H9 (cell line): ENCODE measurements at regions not wholly inside any gene's neighbourhood (a gene's known extent, or its start where the extent isn't known, plus 50 kb on each side); places are given as distances from the start of the nearest gene placed in this dataset.

Experiments used
- DNase-seq: peaks from one replicate; pipeline ENCODE4 v3.0.0-alpha.2; 2017
- H2AFZ ChIP-seq: one replicate; pipeline ENCODE4 v1.6.1; 2013; ENCODE audit warnings: mild to moderate bottlenecking, low read length, control low read depth, moderate library complexity
- H2AK5ac ChIP-seq: 2 replicates; pipeline ENCODE4 v1.6.1; 2013; ENCODE audit warnings: low read length, control low read depth, mixed read lengths; ENCODE audit not compliant: insufficient read length
- H2BK120ac ChIP-seq: one replicate; pipeline ENCODE4 v1.6.1; 2013; ENCODE audit warnings: low read depth, mild to moderate bottlenecking, low read length, control low read depth, inconsistent platforms; ENCODE audit not compliant: poor library complexity, severe bottlenecking
- H2BK12ac ChIP-seq: 2 replicates; pipeline ENCODE4 v1.6.1; 2013; ENCODE audit warnings: low read length, control low read depth, mixed read lengths, low read depth; ENCODE audit not compliant: insufficient read length
- H2BK15ac ChIP-seq: 2 replicates; pipeline ENCODE4 v1.6.1; 2013; ENCODE audit warnings: low read depth, low read length, control low read depth
- H2BK20ac ChIP-seq: one replicate; pipeline ENCODE4 v1.6.1; 2013; ENCODE audit warnings: low read depth, mild to moderate bottlenecking, low read length, control low read depth, inconsistent platforms; ENCODE audit not compliant: poor library complexity, severe bottlenecking
- H2BK5ac ChIP-seq: 2 replicates; pipeline ENCODE4 v1.6.1; 2013; ENCODE audit warnings: low read length, control low read depth, mixed read lengths; ENCODE audit not compliant: insufficient read length
- H3K14ac ChIP-seq: 2 replicates; pipeline ENCODE4 v1.6.1; 2013; ENCODE audit warnings: low read length, control low read depth; ENCODE audit not compliant: insufficient read depth
- H3K18ac ChIP-seq: 2 replicates; pipeline ENCODE4 v1.6.1; 2013; ENCODE audit warnings: low read depth, mild to moderate bottlenecking, mixed read lengths, low read length, control low read depth; ENCODE audit not compliant: insufficient read length
- H3K23ac ChIP-seq: 2 replicates; pipeline ENCODE4 v1.6.1; 2013; ENCODE audit warnings: low read length, control low read depth, mixed read lengths, low read depth; ENCODE audit not compliant: insufficient read length
- H3K23me2 ChIP-seq: 2 replicates; pipeline ENCODE4 v1.6.1; 2013; ENCODE audit warnings: low read depth, mild to moderate bottlenecking, mixed read lengths, low read length, control low read depth; ENCODE audit not compliant: insufficient read length, poor library complexity, severe bottlenecking
- H3K27ac ChIP-seq: 2 replicates; pipeline ENCODE4 v1.5.1; 2013; ENCODE audit warnings: low read length, control low read depth, mixed read lengths, low read depth; ENCODE audit not compliant: insufficient read length
- H3K27me3 ChIP-seq: 2 replicates; pipeline ENCODE4 v1.6.1; 2013; ENCODE audit warnings: low read length, control low read depth, inconsistent platforms; ENCODE audit not compliant: insufficient read depth
- H3K4ac ChIP-seq: 2 replicates; pipeline ENCODE4 v1.6.1; 2013; ENCODE audit warnings: low read depth, mild to moderate bottlenecking, control low read depth, inconsistent platforms, low read length, moderate library complexity
- H3K4me1 ChIP-seq: 2 replicates; pipeline ENCODE4 v1.6.1; 2013; ENCODE audit warnings: low read length, control low read depth, inconsistent platforms; ENCODE audit not compliant: insufficient read depth
- H3K4me2 ChIP-seq: 2 replicates; pipeline ENCODE4 v1.6.1; 2013; ENCODE audit warnings: low read length, control low read depth, mixed read lengths; ENCODE audit not compliant: insufficient read length, insufficient read depth
- H3K56ac ChIP-seq: 2 replicates; pipeline ENCODE4 v1.6.1; 2013; ENCODE audit warnings: low read depth, mild to moderate bottlenecking, mixed read lengths, low read length, control low read depth; ENCODE audit not compliant: insufficient read length
- H3K79me1 ChIP-seq: 2 replicates; pipeline ENCODE4 v1.6.1; 2013; ENCODE audit warnings: low read depth, mild to moderate bottlenecking, moderate library complexity, low read length, control low read depth, inconsistent platforms; ENCODE audit not compliant: insufficient read depth, poor library complexity, severe bottlenecking
- H3K79me2 ChIP-seq: 2 replicates; pipeline ENCODE4 v1.6.1; 2013; ENCODE audit warnings: low read length, control low read depth, inconsistent platforms; ENCODE audit not compliant: insufficient read depth
- H3K9ac ChIP-seq: 2 replicates; pipeline ENCODE4 v1.6.1; 2013; ENCODE audit warnings: low read length, control low read depth, mixed read lengths; ENCODE audit not compliant: insufficient read length; ENCODE audit errors: extremely low read depth
- H3K9me3 ChIP-seq: one replicate; pipeline ENCODE4 v1.6.1; 2013; ENCODE audit warnings: low read depth, low read length, inconsistent platforms; ENCODE audit not compliant: control insufficient read depth
- H3T11ph ChIP-seq: one replicate; pipeline ENCODE4 v1.6.1; 2013; ENCODE audit warnings: mild to moderate bottlenecking, low read length, control low read depth, inconsistent platforms
- H4K20me1 ChIP-seq: one replicate; pipeline ENCODE4 v1.6.1; 2013; ENCODE audit not compliant: control insufficient read depth, insufficient read length, insufficient read depth
- H4K5ac ChIP-seq: 2 replicates; pipeline ENCODE4 v1.6.1; 2013; ENCODE audit warnings: low read depth, mild to moderate bottlenecking, mixed read lengths, low read length, control low read depth; ENCODE audit not compliant: insufficient read length
- H4K8ac ChIP-seq: replicated peaks from 2 replicates; pipeline ENCODE4 v1.6.1; 2013; ENCODE audit warnings: low read length, control low read depth, mixed read lengths, low read depth; ENCODE audit not compliant: insufficient read length
- H4K91ac ChIP-seq: 2 replicates; pipeline ENCODE4 v1.6.1; 2013; ENCODE audit warnings: low read depth, mild to moderate bottlenecking, moderate library complexity, mixed read lengths, low read length, control low read depth; ENCODE audit not compliant: insufficient read length
- H3K27ac Mint-ChIP-seq, 3 experiments: 2 replicates in 2 of 3; 3 replicates in 1 of 3; pipeline ENCODE4 v1.8.0; 2020 to 2021; ENCODE audit warnings: mixed read lengths in 3 of 3, mild to moderate bottlenecking in 1 of 3, moderate library complexity in 1 of 3
- H3K27me3 Mint-ChIP-seq: 2 replicates; pipeline ENCODE4 v1.8.0; 2021; ENCODE audit warnings: low read depth, mild to moderate bottlenecking, moderate library complexity, mixed read lengths
- H3K36me3 Mint-ChIP-seq, 3 experiments: 2 replicates in 2 of 3; 3 replicates in 1 of 3; pipeline ENCODE4 v1.8.0; 2020 to 2021; ENCODE audit warnings: low read depth in 3 of 3, mixed read lengths in 3 of 3; ENCODE audit not compliant: insufficient read depth in 1 of 3
- H3K4me1 Mint-ChIP-seq, 2 experiments: 2 replicates each; pipeline ENCODE4 v1.8.0; 2020; ENCODE audit warnings: mixed read lengths in 2 of 2
- H3K4me3 Mint-ChIP-seq, 2 experiments: 2 replicates in 1 of 2; 3 replicates in 1 of 2; pipeline ENCODE4 v1.8.0; 2020 to 2021; ENCODE audit warnings: mild to moderate bottlenecking in 2 of 2, mixed read lengths in 2 of 2, moderate library complexity in 1 of 2
- H3K9me3 Mint-ChIP-seq, 2 experiments: 2 replicates in 1 of 2; 3 replicates in 1 of 2; pipeline ENCODE4 v1.8.0; 2020; ENCODE audit warnings: mild to moderate bottlenecking in 2 of 2, mixed read lengths in 2 of 2, moderate library complexity in 1 of 2
- WGBS: extraction: QIAGEN DNeasy Blood & Tissue Kit; methylation state at CpG from one replicate; pipeline ENCODE4 v1.1.7; 2013; ENCODE audit warnings: missing lambda C conversion rate, low lambda C conversion rate, mixed read lengths; ENCODE audit not compliant: insufficient read length; ENCODE audit errors: extremely low coverage; 5-methylcytosine and 5-hydroxymethylcytosine counted together
- TF ChIP-seq, protein P1 (sequence below): fragments of 200-600 bp; sonication (generic); conservative IDR thresholded peaks from 3 replicates; pipeline ENCODE4 v1.8.0; 2021; ENCODE audit warnings: antibody characterized with exemption, mild to moderate bottlenecking

DNA sequence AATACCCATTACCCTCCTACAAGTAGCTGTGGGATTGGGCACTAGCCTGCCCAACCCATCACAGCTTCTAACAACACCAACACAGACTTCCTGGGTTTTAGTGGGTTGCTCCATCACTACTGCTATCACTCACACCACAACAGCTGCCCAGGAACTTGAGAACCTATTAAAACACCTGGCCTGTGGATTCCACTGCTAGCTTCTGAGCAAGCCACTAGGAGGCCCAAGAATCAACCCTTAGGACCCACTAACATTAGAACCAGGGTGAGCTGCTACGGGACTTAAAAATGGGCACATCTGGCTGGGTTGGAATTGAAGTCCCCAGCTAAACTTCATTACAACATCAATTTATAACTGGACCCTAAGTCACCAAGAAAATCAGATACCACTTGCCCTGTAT is 113.2 kb upstream of the TP63 start:
- Histone ChIP-seq H4K8ac (no peak overlapping the region), H3K27ac (no peak overlapping the region), H3K27me3 (no peaks in the 10 kb centered on the region), H3K4me1 (no peaks in the 10 kb centered on the region), H3K9me3 (no peaks in the 10 kb centered on the region), H3K4me2 (no peak overlapping the region), H2BK12ac (no peak overlapping the region), H3K79me2 (no peaks in the 10 kb centered on the region), H3K18ac (no peak overlapping the region), H2BK120ac (no peak overlapping the region), H3T11ph (no peak overlapping the region), H3K14ac (no peak overlapping the region), H3K56ac (no peak overlapping the region), H2BK5ac (no peak overlapping the region), H4K20me1 (no peaks in the 10 kb centered on the region), H2BK20ac (no peak overlapping the region), H2AK5ac (no peak overlapping the region), H4K5ac (no peak overlapping the region), H4K91ac (no peak overlapping the region), H3K23ac (no peak overlapping the region), H3K23me2 (no peaks in the 10 kb centered on the region), H3K9ac (no peak overlapping the region), H3K4ac (no peak overlapping the region), H3K79me1 (no peaks in the 10 kb centered on the region), H2BK15ac (no peak overlapping the region), H2AFZ (no peak overlapping the region)
- H3K27ac Mint-ChIP-seq, result no peak overlapping the region
- no peak overlapping the region for H3K4me3 Mint-ChIP-seq
- H3K9me3 Mint-ChIP-seq, result no peaks in the 10 kb centered on the region; a peak in 2 of 5 replicates
- H3K27me3 Mint-ChIP-seq, result no peaks in the 10 kb centered on the region
- H3K4me1 Mint-ChIP-seq, result peaks cover 3 to 10% of the 10 kb centered on the region in 2 experiments; a peak in 3 of 4 replicates
- no peaks in the 10 kb centered on the region for H3K36me3 Mint-ChIP-seq
- no CpG with 5 or more reads among the region's 1 CpG for WGBS
- TF ChIP-seq, protein P1, sequence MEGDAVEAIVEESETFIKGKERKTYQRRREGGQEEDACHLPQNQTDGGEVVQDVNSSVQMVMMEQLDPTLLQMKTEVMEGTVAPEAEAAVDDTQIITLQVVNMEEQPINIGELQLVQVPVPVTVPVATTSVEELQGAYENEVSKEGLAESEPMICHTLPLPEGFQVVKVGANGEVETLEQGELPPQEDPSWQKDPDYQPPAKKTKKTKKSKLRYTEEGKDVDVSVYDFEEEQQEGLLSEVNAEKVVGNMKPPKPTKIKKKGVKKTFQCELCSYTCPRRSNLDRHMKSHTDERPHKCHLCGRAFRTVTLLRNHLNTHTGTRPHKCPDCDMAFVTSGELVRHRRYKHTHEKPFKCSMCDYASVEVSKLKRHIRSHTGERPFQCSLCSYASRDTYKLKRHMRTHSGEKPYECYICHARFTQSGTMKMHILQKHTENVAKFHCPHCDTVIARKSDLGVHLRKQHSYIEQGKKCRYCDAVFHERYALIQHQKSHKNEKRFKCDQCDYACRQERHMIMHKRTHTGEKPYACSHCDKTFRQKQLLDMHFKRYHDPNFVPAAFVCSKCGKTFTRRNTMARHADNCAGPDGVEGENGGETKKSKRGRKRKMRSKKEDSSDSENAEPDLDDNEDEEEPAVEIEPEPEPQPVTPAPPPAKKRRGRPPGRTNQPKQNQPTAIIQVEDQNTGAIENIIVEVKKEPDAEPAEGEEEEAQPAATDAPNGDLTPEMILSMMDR, result peak; percentile 33; the same call in 2 of the 3 replicates
- DNase-seq, result peak; percentile 32
